Posterior vena cava (tissue), 2 donors: ENCODE measurements at regions not wholly inside any gene's neighbourhood (a gene's known extent, or its start where the extent isn't known, plus 50 kb on each side); places are given as distances from the start of the nearest gene placed in this dataset.

Experiments
- DNase-seq: peaks from one replicate; pipeline ENCODE4 v3.0.0-alpha.2; 2020; ENCODE audit warnings: low spot score
- intact Hi-C, 2 donors: fragments of 100-400 bp; cut with DNase I; formaldehyde crosslinking; loops; one replicate each; pipeline versions ENCODE4 v1.14.1 to v1.14.2; 2022 to 2023
- donor health status: DM: yes; HTN: yes; CAD: no.
- donor health status: DM: yes; HTN: yes; CAD: no.

DNA sequence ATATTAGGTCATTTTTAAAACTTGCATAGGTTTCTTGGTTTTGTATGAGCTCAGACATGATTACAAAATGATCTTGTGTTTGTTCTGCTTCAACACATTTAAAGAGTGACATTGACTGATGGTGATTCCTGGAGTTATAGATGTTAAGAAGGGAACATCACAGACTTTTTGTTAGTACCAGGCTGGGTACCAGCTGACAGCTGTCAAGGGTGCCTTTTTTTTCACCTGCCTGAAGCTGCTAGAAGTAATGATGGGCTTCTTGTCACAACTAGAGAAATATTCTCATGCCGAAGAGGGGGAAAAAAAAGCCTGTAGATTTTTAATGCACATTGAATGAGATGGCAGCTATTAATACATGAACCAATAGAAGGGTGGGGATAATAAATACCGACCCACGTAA, 226.6 kb upstream of the TRAM1L1 start:
- no peak for DNase-seq
- intact Hi-C loops = no loop called here

DNA sequence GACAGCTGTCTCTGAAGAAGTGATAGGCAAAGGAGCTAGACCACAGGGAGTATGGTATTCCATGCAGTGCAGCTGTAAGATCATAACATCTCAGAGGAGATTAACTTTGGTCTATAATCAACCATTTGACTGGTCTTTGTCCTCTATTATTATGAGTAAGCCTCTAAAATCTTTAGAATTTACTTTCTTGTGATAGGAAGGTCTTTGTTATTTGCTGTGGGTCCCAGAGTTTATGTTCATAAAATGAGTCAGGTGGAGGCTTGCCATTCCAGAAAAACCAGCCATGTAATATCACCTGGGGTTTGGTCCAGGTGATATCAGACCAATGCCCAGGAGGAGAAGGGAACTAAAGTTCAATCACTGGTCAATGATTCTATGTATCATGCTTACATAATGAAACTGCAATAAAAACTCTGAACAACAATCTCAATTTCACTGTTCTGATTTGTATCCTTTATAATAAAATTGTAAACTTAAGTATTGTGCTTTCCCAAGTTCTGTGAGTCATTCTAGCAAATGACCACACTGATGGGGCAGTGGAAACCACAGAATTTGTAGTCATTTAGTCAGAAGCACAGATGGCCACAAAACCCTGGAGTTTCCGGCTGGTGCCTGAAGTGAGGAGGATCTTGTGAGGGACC, 239.6 kb upstream of the TRAM1L1 start:
- intact Hi-C loops = loop anchor here in 1 of 2 donors (5.0 kb wide), 1 partner anchor 413 kb away; no protein-coding TSS in a partner anchor
- DNase-seq = no peak

DNA sequence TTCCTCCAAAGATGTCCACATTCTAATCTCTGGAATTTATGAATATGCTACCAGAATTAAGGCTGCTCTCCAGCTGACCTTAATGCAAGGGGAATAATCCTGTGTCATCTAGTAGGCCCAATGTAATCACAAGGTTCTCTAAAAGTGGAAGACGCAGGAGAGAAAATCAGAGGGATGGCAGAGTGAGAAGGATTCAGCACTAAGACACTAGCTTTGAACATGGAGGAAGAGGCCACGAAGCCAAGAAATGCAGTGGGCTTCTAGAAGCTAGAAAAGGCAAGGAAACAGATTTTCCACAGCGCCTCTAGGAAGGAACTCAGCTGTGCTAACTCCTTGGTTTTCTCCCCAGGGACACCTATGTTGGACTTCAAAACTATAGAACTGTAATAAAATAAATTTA, 240.7 kb upstream of the TRAM1L1 start:
- no peak for DNase-seq
- intact Hi-C loops = loop anchor here in 1 of 2 donors (5.0 kb wide), 1 partner anchor 414 kb away; no protein-coding TSS in a partner anchor

DNA sequence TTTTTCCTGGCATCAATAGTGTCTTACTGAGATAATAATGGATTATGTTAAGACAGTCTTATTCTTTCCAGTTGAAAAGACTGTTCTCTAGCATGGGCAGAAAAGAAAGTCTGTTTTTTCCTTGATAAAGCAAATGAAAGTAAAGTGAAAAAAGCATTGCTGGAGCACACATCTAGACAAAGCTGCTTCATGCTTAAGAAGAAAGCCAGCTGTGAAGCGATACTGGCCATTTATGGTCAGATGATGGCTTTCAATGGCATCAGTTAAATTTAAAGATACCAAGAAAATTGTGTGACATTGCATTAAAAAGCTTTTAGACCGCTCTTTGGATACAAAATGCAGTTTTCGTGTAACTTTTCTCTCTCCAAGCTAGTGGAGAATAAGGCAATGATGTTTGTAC, 242.1 kb upstream of the TRAM1L1 start:
- no peak for DNase-seq
- intact Hi-C loops = loop anchor here in 1 of 2 donors (5.0 kb wide), 1 partner anchor 415 kb away; no protein-coding TSS in a partner anchor

DNA sequence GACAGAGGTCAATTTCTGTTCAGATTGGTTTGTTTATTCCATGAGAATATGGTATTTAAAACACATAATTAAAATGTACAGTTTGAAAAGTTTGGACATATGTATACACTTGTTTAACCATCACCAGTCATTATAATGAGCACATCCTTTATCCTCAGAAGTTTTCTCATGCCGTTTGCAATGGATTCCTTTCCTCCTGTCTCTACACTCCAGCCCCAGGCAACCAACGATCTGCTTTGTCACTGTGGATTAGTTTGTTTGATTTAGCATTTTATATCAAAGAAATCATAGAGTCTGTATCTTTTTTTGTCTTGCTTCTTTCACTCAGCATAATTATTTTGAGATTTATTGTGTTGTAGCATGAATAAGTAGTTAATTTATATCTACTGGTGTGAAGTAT, 243.0 kb upstream of the TRAM1L1 start:
- no peak for DNase-seq
- intact Hi-C loops = loop anchor here in 1 of 2 donors (5.0 kb wide), 1 partner anchor 416 kb away; no protein-coding TSS in a partner anchor

DNA sequence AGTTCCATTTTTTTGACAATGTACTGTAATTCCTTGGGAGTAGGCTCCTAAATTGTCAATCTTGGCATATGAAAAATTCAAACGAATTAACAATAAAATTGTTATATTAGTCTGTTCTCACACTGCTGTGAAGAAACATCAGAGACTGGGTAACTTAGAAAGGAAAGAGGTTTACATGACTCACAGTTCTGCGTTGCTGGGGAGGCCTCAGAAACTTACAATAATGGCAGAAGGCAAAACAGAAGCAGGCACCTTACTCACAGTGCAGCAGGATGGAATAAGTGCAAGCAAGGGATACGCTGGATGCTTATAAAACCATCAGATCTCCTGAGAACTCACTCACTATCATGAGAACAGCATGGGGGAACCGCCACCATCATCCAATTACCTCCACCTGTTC, 246.4 kb upstream of the TRAM1L1 start:
- intact Hi-C loops = no loop called here
- no peak for DNase-seq

DNA sequence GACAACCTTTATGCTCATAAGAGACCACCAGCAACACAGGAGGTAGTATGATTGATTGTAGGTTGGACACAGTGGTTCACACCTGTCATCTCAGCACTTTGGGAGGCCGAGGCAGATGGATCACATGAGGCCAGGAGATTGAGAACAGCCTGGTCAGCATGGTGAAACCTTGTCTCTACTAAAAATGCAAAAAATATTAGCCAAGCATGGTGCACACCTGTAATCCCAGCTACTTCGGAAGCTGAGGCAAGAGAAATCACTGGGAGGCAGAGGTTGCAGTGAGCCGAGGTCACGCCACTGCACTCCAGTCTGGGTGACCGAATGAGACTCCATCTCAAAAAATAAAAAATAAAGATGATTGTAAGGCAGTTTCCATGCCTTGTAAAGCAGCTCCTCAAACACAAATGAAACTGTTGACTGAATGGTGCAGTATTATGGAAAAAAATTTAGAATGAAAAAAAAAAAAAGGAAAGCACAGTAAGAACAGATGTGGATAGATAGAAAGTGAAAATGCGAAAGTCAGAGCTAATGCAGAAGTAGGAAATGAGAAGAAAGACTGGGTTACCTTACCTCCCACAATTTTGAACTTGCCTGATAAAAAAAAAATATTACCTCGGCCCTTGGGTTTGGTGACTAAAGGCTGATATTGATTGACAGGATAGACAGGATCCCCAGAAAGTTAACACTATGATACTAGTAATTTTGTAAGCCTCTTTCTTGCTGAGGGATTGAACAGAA, 249.2 kb upstream of the TRAM1L1 start:
- intact Hi-C loops = no loop called here
- DNase-seq = no peak

DNA sequence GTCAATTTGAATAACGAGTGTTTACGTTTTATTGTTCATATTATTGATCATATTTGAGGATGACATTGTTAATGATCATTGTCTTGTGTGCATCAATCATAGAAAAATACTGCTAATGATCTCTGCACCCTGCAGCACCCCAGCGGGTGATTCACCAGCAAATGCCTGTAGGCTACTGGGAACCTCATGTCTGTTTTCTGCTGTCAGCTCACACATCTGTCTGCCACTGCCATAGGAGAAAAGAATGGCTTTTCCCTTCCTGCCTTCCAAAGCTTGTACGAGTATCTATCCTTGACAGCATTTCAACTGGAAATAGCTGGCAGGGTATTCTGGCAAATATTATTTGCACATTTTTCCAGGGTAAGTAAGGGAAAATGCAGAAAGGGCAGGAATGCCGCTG, 272.1 kb upstream of the TRAM1L1 start:
- intact Hi-C loops = no loop called here
- DNase-seq = no peak

DNA sequence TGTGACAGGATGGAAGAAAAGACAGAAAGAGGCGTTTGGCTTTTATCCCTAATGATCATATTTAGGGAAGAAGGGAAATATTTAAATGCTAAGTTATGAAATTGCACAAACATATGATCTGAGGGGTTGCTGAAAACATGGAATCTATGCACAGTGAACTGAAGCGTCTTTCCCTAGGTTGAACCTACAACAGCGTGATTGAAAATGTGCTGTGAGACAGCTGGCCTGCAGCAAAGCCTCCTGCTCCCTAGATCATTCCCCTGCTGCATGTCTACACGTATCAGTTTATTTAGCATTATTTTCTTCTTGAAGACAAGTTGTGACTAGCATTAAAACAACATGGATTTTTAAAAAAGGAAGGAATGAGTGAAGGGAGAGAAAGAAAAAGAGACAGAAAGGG, 272.5 kb upstream of the TRAM1L1 start:
- intact Hi-C loops = no loop called here
- no peak for DNase-seq

DNA sequence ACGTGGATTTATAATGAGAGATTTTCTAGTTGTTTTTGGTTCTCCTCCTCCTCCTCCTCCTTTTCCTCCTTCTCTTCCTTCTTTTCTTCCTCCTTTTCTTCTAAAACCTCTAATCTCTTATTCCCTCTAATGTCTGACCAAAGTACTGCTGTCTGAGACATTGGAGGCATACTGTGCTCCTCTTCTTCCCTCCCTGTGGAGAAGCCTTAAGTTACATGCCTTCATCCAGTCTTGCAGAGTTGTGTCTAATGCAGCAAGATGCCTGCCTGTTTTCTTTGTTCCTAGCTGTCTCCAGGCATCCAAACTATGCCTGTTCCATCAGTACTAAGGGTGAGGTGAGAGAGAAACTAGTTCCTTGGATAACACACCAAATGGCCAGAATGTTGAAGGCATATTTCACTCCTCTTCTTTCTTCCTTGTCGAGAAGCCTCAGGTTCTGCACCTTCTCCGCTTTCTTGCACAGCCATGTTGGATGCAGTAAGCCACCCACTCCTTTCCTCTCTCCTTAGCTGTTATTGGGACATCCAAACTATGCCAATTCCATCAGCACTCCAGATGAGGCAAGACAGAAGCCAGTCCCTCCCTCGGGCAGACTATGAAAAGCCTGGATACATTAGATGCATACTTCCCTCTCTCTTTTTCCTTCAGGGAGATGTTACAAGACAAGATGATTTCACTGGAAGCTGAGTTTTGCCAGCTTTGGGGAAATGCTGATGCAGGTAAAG, 285.7 kb upstream of the TRAM1L1 start:
- DNase-seq = no peak
- intact Hi-C loops = no loop called here

DNA sequence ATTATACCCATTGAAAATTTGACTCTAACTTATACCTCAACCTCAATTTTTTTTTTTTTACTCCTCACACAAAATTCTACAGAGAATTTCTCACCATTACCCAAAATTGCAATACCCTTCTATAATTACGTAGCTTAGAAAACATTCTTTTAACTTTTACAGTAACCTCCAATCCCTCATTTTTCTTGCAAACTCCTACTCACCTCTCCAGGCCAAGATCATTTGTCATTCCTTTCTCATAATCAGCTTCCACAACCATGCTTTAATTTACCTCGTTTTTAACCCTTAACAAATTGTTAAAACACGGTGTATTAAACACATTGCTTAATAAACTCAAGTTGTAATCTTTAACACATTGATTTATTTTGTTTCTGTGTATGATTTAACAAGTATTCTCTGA, 289.7 kb upstream of the TRAM1L1 start:
- no peak for DNase-seq
- intact Hi-C loops = no loop called here

DNA sequence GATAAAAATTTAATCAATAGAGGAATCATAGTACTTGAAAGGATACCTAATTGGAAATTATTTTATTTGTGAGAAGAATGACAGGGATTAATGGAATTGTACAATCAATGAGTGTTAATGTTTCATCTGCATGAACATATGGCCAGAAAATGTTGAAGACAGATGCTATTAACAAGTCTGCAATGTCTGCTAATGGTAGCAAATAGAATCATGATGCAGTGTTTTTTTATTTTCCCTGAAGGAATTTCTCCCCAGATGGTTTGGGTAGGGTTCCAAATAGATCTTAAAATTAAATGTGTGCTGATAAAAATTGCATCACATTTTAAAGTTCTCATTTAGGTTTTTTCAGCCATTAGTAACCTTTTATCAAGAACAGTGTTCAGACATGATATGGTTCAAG, 291.3 kb upstream of the TRAM1L1 start:
- DNase-seq = no peak
- intact Hi-C loops = no loop called here

DNA sequence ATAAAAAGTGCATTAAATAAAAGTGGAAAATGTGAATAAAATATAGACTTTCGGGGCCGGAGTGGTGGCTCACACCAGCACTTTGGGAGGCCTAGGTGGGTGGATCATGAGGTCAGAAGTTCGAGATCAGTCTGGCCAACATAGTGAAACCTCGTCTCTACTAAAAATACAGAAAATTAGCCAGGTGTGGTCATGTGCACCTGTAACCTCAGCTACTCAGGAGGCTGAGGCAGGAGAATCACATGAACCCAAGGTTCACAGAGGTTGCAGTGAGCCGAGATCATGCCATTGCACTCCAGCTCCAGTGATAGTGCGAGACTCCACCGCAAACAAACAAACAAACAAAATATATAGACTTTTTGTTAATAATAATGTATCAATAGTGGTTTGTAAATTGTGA, 293.6 kb upstream of the TRAM1L1 start:
- no peak for DNase-seq
- intact Hi-C loops = no loop called here

DNA sequence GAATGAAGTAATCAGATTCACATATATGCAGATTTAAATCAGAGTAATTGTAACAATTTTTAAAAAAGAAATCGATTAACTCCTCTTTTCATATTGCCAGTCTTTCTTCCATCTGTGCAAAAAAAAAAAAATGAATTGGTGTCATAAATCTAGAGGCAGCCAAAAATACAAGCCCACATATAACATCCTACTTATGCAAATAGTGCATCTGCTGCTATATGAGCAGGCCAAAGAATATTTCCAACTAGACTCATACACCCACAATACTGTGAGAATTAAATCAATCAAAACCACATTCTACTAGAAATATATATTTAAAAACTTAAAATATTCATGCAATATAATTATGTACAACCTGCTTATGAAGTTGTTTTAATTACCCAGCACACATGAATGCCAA, 298.1 kb upstream of the TRAM1L1 start:
- DNase-seq = no peak
- intact Hi-C loops = no loop called here

DNA sequence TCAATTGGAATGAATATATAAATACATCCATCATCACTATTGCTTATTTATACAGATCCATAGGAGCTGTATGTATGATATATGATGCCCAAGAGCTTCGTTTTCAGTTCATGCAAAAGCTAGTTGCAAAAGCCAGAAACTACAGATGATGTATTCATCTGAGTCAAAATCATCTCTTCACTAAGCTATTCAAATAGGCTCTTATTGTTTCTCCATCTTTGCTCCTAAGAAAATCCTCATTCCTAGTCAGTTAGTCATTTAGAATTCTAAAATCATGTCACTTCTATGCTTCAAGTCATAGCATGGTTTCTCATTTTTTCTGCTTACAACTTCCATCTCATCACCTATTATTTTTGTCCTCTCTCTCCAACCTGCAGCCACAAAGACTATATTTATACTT, 300.1 kb upstream of the TRAM1L1 start:
- DNase-seq = no peak
- intact Hi-C loops = no loop called here

DNA sequence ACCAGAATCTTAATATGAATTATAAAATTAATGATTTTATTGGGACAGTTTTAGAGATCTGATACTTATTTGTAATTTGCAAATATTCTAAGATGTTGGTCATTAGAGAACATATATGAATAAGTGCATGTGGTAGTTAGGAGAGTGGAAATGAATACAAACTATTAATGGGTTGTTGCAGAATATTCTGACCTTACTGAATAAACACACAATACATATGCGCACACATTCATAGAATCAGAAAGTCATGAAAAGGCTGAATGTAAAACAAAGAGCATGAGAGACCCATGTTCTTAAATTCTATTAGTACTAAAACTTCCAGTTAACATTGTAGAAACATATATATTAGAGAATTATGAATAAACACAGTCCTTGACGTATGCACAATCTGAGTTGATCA, 301.7 kb upstream of the TRAM1L1 start:
- DNase-seq = no peak
- intact Hi-C loops = no loop called here

DNA sequence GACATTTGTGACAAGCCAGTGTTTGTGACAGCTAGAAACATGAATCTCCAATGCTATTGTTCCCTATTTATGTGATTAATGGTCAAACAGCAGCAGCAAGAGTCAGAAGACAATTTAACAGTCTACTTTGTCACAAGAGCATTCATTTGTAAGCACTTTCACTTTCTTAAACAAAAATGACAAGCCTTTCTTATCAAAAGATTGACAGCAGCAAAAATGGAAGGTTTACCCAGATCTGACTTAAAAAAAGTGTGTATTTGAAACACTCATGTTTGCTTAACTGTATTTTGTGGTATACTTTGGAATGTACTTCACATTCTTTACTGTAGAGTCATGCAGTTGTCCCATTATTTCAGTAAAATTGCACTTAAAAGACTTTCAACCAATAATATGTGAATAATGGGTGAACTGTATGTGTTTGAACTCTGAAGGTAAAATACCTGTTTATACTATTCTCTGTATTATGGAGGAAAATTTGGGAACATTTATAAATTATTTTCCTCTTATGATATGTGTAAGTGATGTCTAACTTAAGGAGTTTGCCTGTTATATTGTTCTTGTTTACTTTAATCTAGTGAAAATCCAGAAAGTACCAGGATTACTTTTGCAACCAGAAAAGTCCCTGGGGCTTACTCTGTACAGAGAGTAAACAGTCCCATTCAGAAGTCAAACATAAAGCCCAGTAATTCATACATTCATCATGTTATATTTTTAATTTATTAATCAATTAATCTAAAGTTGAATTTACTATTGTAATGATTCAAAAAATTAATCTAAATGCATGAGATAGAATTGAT, 314.9 kb upstream of the TRAM1L1 start:
- DNase-seq = no peak
- intact Hi-C loops = no loop called here

DNA sequence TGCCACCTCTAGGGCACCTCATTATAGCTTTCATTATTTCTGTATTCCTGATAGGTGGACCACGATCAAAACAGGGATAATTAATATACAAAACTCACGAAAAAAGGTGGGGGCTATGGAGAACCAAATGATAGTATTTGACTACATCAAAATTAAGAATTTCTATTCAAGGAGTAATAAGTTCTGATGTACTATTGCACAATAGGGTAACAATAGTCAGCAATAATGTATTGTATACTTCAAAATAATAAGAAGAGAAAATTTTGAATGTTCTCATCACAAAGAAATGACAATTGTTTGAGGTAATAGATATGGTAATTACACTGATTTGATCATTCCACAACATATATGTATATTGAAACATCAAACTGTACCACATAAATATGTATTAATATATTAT, 327.3 kb upstream of the TRAM1L1 start:
- DNase-seq = no peak
- intact Hi-C loops = no loop called here

DNA sequence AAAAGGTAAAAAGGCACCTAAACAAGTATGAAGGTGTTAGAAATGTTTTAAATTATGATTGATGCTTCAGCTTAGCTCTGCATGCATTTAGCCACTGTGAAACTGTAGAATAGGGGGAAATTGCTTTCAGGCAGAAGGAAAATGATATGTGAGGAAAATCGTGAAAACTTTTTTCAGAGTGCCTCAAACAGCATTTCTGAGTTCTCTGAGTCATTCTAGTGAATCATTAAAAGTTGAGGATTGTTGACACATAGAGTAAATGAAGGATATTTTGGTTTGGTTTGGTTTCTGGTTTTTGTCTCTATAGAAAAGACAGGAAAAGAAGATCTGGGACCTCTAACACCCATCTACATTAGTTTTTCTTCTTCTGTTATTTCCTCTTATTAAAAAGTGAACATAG, 332.5 kb upstream of the TRAM1L1 start:
- intact Hi-C loops = no loop called here
- DNase-seq = no peak

DNA sequence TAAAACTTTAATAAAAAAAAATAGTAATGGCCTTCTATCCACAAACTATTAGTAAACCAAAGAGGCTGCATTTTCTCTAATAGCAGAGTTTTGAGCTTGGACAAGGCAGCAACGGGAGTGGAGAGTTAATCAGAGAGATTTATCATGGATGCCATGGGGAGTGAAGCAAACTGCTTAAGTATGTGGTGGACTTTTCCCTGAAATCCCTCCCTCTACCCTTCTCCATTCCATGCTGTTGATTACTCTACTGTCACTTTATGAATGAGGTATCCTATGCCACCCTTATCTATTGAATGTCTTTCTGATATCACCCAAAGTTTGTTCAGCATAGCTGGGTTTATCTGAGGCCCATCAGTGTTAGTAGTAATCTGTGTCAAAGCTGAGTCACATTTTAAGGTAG, 335.6 kb upstream of the TRAM1L1 start:
- DNase-seq = no peak
- intact Hi-C loops = no loop called here
